GM18511 (cell line): ENCODE measurements at regions not wholly inside any gene's neighbourhood (a gene's known extent, or its start where the extent isn't known, plus 50 kb on each side); places are given as distances from the start of the nearest gene placed in this dataset.
"Not testable (repeated sequence)": the region's sequence is repeated elsewhere in the genome, so short reads cannot be mapped to it uniquely, and the experiment has no call there.

Experiments used
- ATAC-seq: cut with Tn5 transposase; IDR thresholded peaks from one replicate; pipeline ENCODE4 v1.9.1; 2021; ENCODE audit warnings: mild to moderate bottlenecking, moderate library complexity; ENCODE audit not compliant: unreplicated experiment

GRCh38 chr6:137707038-137707589, 159.9 kb upstream of the TNFAIP3 start:
- ATAC-seq, result no peak

GRCh38 chr6:137707590-137708360, 159.3 kb upstream of the TNFAIP3 start:
- peak; percentile 68 for ATAC-seq

GRCh38 chr6:137708481-137708880, 158.6 kb upstream of the TNFAIP3 start:
- ATAC-seq, result no peak

GRCh38 chr6:137709424-137710236, 157.4 kb upstream of the TNFAIP3 start:
- ATAC-seq, result no peak

- no peak for ATAC-seq
Measured at GRCh38 chr6:137711972-137712371, 155.1 kb upstream of the TNFAIP3 start.

- ATAC-seq, result no peak
Measured at GRCh38 chr6:137712587-137712986, 154.5 kb upstream of the TNFAIP3 start.

GRCh38 chr6:137715589-137716045, 151.4 kb upstream of the TNFAIP3 start:
- no peak for ATAC-seq

- ATAC-seq, result no peak
Measured at GRCh38 chr6:137717074-137718073, 149.7 kb upstream of the TNFAIP3 start.

- ATAC-seq, result not testable (repeated sequence)
Measured at GRCh38 chr6:137718903-137719302, 148.2 kb upstream of the TNFAIP3 start.

GRCh38 chr6:137722749-137723272, 144.2 kb upstream of the TNFAIP3 start:
- no peak for ATAC-seq

- no peak for ATAC-seq
Measured at GRCh38 chr6:137723273-137724017, 143.6 kb upstream of the TNFAIP3 start.

- no peak for ATAC-seq
Measured at GRCh38 chr6:137724018-137724403, 143.0 kb upstream of the TNFAIP3 start.

- no peak for ATAC-seq
Measured at GRCh38 chr6:137724495-137725211, 142.4 kb upstream of the TNFAIP3 start.

- no peak for ATAC-seq
Measured at GRCh38 chr6:137725949-137726348, 141.1 kb upstream of the TNFAIP3 start.

GRCh38 chr6:137726582-137726981, 140.5 kb upstream of the TNFAIP3 start:
- no peak for ATAC-seq

GRCh38 chr6:137727216-137727765, 139.8 kb upstream of the TNFAIP3 start:
- ATAC-seq, result no peak

GRCh38 chr6:137728386-137729349, 138.4 kb upstream of the TNFAIP3 start:
- ATAC-seq, result no peak
